Hematopoietic multipotent progenitor cell treated with erythropoietin and hydrocortisone succinate and interleukin-3 and kit ligand, for 4 days (in vitro differentiated cells): ENCODE measurements at regions not wholly inside any gene's neighbourhood (a gene's known extent, or its start where the extent isn't known, plus 50 kb on each side); places are given as distances from the start of the nearest gene placed in this dataset.

Experiments used
- DNase-seq: peaks from one replicate; pipeline ENCODE4 v3.0.0-alpha.2; 2015

DNA sequence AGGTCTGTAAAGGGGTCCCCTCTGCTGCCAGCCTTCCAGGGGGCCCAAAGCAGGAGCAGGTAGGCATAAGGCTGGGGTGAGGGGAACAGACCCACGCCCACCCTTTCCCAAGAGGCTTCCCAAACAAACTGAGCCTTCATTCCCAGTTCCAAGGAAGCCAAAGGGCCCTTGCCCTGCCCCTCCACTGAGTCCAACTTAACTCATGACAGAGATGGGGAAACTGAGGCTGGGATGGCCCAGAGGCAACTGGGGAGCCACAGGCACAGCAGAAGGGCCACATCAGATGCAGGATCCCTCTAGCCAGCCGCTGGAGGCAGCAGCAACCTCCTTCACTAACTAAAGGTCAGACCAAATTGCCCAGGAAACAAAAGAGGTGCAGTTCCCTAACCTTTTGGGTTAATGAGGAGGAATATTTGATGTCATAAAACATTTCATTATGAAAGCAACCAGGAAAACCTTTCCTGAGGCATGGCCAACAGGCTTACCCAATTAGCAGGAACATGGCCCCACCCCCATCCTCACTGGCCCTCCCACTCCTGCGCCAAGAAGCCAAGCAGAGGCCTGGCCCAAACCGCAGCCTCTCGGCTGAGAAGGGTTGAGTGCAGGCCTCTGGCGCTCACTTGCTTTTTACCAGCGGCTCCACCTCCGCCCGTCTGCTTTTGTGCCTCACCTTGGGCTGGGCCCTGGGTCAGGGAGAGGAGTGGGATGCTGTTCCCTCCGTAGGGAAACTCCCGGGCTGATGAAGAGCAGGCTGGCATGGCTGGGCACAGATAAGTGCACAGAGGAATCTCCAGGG is 293.5 kb upstream of the RTL1 start:
- DNase-seq = no peak

DNA sequence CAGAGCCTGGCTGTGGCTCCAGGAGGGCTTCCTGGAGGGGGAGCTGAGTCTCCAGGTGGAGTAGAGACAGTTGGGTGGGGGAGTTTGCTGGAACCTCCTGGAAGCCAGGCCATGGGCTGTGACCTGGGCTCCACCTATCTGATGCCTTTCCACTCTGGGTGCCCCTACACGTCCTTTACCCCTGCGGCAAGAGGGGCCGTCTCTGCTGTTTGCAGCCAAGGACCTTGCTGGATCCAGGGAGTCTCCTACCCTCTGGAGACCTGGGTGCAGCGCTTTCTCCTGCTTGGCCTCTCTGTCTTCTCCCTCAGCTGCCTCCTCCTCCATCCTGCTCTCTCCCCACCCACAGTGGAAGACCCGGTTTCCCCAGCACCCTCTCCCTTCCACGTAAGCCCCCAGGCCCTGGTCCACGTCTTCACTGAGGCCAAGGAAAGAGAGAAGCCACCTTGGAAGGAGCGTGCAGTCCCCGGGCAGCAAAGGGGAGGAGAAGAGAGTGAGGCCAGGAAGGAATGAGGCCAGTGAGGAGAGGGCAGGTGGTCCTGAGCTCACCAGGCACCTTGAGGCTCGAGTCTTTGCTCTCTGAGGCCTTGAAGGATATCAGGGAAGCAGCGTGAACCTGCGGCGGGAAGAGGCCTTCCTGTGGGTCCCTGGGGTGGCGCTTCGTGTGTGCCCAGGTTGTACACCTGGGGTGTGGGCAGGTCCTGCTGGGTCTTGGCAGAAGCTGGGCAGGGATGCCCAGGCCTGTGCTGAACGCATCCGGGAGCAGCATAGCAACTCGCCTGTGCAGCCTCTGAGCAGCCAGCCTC is 294.3 kb upstream of the RTL1 start:
- no peak for DNase-seq

DNA sequence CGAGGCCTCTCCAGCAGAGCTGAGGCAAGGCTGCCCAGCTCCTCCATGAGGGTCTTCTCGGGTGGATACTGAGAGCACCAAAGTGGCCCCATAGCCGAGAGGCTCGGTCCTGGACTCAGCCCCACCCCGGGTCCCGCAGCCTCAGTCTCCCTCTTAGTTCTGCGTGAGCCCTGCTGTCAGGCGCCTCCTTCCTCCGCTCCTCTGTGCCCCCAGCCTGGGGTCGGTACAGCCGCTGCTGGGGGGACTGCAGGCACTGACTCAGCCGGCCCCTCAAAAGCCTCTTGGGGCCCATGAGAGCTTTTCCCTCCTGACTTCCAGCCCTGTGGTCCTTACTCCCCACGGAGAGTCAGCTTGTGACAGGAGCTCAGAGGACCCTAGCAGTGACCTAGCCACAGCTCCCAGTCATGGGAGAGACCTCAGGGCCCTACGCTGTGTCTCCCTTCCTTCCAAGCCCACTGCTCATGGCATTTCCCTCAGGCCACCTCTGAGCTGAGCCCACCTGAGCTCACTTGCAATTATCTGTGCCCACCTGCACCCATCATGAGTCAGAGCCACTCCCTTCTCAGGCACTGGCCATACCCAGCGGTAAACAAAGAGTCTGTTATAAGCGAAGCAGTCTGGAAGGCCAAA is 295.0 kb upstream of the RTL1 start:
- DNase-seq = no peak

DNA sequence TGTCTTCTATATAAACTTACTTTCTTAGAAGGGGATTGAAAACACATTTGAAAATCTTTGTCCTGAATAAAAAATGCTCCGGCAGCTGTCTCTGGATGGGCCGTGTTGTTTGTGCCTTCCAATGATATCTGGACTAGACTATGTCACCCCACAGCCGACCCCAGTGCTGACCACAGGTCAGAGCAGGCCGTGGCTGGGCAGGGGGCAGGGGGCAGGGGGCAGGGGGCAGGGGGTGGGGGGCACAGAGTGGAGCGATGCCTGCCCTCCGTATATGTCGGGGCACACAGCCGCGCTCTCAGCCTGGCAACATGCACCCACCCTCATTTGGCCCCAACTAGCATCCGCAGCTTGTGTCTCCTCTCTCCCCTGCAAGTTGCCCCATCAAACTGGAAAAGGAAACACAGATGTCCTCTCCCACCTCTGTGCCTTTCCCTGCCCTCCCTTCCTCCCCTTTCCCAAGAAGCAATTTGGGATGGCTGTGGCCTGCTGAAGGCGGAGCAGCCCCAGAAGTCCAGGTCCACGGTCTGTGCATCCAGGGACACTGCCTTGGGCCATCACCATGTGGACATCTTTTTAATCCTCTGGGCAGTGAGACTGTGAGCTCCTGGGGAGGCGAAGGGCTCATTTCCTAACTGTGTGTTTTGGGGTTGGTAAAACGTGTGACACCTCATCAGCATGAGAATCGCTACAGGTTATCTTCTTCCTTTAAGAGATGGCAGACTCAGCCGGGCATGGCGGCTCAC is 295.7 kb upstream of the RTL1 start:
- no peak for DNase-seq

DNA sequence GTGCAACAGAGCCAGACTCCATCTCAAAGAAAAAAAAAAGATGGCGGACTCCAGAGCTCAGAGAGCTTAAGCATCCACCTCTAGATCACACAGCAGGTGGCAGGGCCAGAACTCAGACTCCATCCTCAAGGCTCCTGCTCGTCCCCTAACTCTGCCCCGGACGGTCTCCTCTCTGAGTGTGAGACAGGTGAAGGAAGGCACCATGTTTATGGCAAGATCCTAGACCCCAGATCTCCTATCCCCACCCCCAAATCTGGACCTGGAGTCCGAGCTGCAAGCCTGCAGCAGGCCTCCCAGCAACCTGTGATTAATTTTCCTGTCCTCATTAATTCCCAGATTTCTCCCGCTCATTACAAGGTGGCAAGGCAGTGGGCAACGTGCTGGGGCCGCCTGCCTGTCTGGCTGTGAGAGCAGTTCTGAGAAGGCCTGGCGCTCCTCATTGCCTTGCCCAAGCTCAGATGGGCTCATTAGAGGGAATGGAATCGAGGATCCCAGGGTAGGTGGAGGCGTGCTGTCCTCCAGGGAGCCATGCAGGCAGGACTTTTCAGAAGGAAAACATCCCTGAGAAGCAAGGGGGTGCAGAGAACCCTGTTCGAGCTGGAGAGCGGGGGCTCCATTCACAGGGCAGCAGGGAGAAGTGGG is 296.6 kb upstream of the RTL1 start:
- no peak for DNase-seq

DNA sequence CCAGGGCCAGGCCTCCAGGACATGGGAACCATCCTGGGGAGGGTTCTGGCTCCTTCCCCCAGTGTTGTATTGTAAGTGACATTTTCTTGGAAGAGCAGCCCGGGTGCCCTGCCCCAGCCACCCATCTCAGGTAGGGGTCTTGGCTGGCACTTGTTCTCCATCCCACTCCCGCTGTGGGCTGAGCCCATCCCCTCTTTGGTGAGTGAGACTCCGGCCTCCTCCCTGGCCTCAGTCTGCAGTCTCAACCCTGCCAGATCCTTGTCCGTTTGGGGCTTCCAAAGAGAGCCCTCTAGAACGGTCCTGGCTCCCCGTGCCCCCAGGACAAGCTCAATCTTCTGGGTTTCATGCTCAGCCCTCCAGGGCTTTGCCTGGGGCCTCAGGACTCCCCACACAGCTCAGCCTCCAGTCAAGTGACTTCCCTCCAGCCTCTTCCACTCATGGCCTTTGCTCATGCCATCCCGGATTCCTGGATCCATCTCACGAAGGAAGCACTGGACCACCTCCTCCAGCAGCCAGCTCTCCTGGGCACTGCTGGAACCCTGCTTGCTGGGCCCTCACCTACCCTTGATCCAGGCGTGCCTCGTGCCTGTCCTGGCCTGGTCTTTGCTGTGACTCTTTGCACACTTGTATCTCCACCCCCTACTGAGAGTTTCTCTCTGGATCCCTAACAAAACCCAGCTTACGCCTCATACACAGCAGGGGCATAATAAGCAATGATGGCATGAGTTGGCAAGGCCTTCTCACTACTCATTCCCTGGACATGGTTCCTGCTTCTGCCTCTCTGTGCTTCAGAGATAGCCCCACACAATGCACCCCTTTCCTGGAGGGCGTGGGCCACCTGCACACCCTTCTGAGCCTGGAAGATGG is 297.4 kb upstream of the RTL1 start:
- no peak for DNase-seq

DNA sequence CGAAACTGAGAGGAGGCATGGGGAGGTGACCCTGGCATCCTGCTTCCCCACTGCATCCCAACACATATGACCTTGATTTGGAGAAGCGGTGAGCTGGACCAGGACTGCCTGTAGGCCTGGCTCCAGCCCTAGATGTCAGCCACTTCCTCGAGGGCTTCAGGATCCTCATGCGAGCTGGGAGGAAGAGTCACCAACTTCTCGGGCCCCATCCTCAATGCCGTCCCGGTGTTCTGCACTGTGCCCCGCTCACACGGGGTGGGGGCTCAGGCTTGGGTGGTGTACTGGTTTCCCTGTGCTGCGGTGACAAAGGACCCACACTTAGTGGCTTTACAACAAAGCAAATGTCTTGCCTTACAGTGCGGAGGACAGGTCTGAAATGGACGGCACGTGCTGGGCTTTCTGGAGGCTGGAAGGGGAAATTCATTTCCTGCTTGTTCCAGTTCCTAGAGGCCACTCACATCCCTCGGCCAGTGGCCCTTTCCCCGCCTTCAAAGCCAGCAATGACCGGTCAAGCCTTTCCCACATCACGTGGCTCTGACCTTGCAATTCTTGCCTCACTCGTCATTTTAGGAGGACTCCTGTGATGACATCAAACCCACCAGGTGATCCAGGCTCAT is 298.1 kb upstream of the RTL1 start:
- DNase-seq = no peak

DNA sequence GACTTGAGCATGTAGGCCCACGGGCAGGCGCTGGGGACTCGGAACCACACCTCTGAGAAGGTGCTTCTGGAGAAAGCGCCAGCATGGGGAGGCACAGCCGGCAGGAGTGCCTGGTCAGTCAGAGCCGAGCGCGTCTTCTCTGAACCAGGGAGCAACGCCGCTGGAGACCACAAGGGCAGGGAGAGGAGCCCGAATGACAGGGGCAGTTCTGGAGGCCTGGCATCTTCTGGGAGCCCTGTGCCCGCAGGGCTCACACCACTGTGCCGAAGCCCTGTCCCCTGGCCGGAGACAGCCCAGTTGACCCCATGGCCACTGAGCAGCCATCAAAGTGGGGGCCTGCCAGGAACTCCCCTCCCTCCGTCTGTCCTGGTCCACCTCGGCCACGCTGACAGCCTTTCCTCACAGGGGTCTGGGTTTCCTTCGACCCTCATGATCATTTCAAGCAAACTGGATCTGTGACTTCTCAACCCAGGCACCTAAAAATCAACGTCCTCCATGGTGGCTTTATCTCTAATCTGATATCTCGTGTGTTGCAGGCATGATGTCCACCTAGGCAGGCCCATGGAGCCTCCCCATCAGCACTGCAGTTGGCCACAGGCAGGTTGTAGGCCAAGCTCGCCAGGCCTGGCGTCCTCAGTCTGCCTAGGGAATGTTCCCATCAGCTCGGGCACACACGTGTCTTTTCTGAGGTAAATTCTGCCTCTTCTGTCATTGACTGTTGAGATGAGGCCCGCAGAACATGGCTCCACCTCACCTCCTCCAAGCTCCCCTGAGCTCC is 299.3 kb upstream of the RTL1 start:
- no peak for DNase-seq

DNA sequence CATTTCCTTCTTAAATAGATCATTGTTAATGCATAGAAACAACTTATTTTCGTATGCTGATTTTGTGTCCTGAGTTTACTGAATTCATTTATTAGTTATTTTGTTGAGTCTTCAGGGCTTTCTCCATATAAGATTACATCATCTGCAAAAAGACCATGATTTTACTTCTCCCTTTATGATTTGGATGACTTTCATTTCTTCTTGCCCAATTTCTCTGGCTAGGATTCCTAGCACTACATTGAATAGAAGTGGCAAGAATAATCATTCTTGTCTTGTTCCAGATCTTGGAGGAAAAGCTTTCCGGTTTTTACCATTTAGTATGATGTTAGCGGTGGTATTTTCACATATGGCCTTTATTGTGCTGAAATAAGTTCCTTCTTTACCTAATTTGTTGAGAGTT is 303.0 kb upstream of the RTL1 start:
- DNase-seq = no peak

DNA sequence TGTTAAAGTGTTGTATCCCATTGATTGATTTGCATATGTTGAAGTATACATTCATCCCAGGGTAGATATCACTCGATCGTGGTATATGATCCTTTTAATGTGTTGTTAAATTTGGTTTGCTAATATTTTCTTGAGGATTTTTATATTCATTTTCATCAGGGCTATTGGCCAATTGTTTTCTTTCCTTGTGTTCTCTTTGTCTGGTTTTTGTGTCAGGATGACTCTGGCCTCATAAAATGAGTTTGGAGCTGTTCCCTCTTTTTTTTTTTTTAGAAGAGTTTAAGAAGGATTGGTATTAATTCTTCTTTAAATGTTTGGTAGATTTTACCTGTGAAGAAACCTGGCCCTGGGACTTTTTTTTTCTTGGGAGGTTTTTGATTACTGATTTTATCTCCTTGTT is 303.5 kb upstream of the RTL1 start:
- no peak for DNase-seq

DNA sequence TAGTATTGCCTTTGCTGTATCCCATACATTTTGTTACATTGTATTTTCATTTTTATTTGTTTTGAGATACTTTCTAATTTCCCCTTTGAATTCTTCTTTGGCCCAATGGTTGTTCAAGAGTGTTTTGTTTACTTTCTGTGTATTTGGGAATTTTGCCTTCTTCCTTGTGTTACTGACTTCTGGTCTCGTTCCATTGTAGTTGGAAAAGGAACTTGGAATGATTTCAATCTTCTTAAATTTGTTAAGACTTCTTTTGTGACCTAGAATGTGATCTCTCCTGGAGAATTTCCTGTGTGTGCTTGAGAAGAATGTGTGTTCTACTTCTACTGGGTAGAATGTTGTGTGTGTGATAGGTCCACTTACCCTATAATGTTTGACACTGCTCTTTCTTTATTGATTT is 304.4 kb upstream of the RTL1 start:
- no peak for DNase-seq

DNA sequence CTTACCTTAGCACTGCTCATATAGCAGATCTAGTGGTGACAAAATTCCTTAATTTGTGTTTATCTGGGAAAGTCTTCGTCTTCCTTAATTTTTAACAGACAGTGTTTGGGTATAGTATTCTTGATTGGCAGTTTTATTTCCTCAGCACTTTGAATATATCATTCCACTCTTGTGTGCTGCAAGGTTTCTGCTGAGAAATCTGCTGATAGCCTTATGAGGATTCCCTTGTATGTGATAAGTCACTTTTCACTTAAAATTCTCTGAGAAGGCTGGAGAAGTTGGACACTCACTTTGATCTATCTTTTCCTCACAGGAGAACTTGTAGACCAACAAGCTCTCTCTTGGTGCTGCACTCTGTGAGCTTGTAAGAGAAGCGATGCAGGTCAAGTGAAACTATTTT is 306.1 kb upstream of the RTL1 start:
- DNase-seq = no peak

DNA sequence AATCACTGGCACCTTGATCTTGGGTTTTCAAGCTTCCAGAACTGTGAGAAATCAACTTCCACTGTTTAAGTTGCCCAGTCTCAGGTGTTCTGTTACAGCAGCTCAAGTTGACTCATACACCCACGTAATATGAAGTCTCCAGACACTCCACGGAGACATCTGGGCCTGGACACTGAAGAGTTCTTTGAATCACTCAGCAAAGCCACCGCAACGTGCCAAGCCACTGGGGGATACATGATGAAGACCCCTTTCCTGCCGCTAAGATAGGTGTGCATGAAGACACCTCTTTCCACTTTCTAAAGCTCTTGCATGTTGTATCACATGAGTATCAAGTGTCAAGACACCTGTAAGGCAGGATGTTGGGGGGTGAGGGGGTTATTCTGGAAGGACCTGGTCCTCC is 311.7 kb upstream of the RTL1 start:
- DNase-seq = no peak

DNA sequence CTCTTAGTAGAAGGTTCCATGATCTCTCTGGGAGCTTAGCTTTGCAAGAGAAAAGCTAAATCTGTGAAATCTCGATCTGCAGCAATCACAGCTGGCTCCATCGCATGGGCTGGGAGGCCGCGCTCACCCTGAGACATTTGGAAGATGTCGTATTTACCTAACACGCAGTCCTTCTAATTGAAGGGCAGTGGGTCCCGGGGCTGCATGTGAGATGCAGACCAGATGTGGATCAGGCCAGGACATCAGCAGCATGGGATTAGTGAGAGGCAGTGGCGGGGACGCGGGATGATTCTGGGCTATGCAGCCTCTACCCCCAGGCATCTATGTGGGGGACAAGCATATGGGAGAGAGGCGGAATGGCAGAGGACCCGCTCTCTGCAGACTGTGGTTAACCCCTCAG is 312.4 kb upstream of the RTL1 start:
- no peak for DNase-seq

DNA sequence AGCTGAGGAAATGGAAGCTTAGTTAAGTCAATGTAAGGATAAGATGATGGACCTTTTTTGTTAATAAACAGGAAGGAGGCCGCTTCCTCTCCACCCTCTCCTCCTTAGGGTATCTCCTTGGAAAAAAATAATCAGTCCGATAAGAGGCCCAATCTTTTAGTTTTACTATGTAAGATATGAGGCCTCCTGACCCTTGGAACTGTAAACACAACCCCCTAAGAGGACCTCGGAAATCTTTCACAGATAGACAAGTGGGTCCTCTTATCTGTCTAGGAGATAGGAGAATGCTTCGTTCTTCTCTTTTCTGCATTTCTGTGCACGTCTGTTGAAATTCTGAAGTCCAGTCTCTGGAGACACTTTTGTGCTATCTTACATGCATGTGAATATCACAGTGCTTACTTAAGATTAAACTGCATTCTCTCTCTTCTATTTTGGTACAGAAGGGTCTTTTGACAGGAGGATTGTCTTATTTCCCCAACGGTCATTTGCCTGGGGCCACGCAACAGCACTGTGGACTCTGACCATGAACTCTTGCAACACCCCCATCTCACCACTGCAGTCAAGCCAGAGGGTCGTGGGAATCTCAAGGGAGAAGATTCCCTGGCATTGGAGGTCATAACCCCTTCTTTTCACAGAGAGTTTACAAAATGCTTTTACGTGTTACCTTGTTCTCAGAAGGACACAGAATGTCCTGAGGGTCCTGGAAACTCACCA is 313.0 kb upstream of the RTL1 start:
- no peak for DNase-seq

DNA sequence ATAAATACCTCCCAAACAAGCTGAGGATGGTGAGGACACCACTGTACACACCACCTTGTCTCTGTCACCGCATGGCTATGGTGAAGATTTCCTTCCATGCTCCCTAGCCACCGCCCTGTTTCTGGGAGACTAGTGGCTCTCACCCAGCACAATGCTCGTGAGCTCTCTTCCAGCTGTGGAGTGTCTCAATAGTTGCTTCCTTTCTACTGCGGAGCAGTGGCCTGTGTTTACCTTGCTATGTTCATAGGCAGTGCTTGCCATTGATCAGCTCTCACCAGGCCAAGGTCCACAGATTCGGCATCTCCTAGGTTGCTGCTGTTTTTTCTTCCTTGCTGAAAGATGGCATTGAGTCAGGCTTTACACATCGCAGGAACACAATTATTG is 313.6 kb upstream of the RTL1 start:
- DNase-seq = no peak

DNA sequence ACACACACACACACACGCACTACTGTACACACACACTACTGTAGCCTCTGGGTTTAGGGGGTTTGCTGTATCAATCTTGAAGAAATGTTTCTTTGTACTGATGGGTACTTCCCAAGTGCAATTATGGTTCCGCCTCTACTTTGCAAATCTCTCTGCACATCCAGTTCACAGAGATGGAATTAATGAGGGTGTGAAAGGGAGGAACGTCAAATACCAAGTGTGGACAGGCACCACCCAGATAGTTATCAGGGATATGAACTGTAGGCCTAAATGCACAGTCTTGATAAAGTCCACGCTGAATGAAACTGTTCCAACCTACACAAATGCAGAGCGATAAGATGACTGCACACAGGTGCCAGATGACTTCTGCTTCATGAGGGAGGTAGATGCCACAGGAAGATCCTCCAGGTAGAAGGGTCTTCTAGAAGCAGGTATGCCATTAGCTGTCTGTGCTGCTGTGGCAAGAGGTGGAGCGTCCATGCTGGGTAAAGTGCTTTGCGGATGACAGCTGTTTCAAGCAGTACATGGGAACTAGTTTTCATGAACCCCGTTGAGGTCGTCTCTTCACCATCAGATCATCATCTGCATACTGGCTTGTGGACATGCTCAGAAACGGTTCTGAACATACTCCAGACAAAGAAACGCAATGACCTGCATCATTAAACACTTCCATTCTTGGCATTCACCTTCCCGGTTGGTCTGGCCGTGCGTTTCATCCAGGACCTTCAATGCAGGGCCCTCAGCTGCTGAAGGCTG is 314.3 kb upstream of the RTL1 start:
- no peak for DNase-seq

DNA sequence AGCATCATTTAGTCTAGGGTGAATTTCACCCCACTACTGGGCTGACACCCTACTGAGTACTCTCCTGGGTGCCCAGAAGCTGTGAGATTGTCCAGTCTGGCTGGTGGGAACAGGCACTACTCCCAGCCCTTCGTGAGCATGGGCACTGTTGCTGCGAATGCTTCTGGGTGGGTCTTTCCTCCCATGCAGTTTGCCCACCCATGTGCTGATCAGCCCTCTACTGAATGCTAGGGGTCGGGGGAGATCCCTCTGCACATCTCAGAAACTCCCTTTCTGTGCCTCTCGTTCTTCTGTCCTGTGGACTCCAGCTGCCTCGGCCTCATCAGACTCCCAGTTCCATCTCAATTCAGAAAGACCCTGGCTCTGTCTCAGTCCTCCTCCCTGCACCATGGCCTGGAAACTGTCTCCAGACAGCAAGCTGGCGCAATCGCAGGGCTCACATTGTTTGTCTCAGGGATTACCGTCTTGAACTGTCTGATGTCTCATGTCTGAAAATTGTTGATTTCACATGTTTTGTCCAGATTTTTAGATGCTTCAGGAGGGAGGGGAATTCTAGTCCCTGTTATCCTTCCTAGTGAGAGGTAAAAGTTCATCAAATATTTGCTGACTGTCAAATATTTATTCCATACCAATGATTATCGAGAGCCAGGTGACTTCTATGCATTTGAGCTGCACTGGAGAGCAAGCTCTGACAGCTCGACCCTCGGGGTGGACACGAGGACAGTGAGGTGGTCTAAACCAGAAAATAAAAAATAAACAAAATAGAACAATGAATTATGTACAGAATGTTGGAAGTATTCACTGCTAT is 316.6 kb upstream of the RTL1 start:
- no peak for DNase-seq
